Liver (tissue), 3 donors: ENCODE measurements at regions not wholly inside any gene's neighbourhood (a gene's known extent, or its start where the extent isn't known, plus 50 kb on each side); places are given as distances from the start of the nearest gene placed in this dataset.
"Not testable (repeated sequence)": the region's sequence is repeated elsewhere in the genome, so short reads cannot be mapped to it uniquely, and the experiment has no call there.

Source experiments
- ATF3 ChIP-seq: IDR thresholded peaks from 2 replicates; pipeline ENCODE4 v1.6.1; 2016; ENCODE audit warnings: antibody characterized with exemption
- CTCF ChIP-seq: fragments of 150-350 bp; IDR thresholded peaks from 2 replicates; pipeline ENCODE4 v1.5.1; 2017; ENCODE audit warnings: improper control_type of control experiment, low read depth, low read length; ENCODE audit not compliant: missing input control
- GABPA ChIP-seq, 2 donors: IDR thresholded peaks in 1 of 2; conservative IDR thresholded peaks in 1 of 2; 2 replicates each; pipeline ENCODE4 v1.6.1; 2016; ENCODE audit warnings: antibody characterized with exemption in 2 of 2, mild to moderate bottlenecking in 1 of 2, moderate library complexity in 1 of 2
- JUND ChIP-seq, 2 donors: IDR thresholded peaks; 2 replicates each; pipeline ENCODE4 v1.6.1; 2016; ENCODE audit warnings: antibody characterized with exemption in 2 of 2
- MAX ChIP-seq: IDR thresholded peaks from 2 replicates; pipeline ENCODE4 v1.6.1; 2016; ENCODE audit warnings: antibody characterized with exemption
- RAD21 ChIP-seq, 2 donors: IDR thresholded peaks; 2 replicates each; pipeline ENCODE4 v1.6.1; 2016; ENCODE audit warnings: antibody characterized with exemption in 2 of 2, mild to moderate bottlenecking in 2 of 2
- REST ChIP-seq: IDR thresholded peaks from 2 replicates; pipeline ENCODE4 v1.6.1; 2016; ENCODE audit warnings: antibody characterized with exemption, mild to moderate bottlenecking
- SP1 ChIP-seq: IDR thresholded peaks from 2 replicates; pipeline ENCODE4 v1.6.1; 2018; ENCODE audit warnings: antibody characterized with exemption, mild to moderate bottlenecking
- TAF1 ChIP-seq: conservative IDR thresholded peaks from 2 replicates; pipeline ENCODE4 v1.6.1; 2016; ENCODE audit warnings: antibody characterized with exemption, mild to moderate bottlenecking
- YY1 ChIP-seq: IDR thresholded peaks from 2 replicates; pipeline ENCODE4 v1.6.1; 2016; ENCODE audit warnings: antibody characterized with exemption, mild to moderate bottlenecking
- ZBTB33 ChIP-seq: IDR thresholded peaks from 2 replicates; pipeline ENCODE4 v1.6.1; 2016; ENCODE audit warnings: antibody characterized with exemption
- donor health status: healthy.
- donor health status: healthy.

- TF ChIP-seq CTCF; RAD21 (IDR thresholded peaks at IDR 0.05); REST; MAX; GABPA (IDR thresholded peaks at IDR 0.05 in 1 of 2, conservative IDR thresholded peaks at IDR 0.05 in 1 of 2); JUND (IDR thresholded peaks at IDR 0.05); TAF1; ZBTB33; SP1; ATF3; YY1: not testable (repeated sequence)
These were observed 196.9 kb downstream of the POTED start for GRCh38 chr21:13806444-13806843.
